Upper lobe of left lung (tissue), 6 donors: ENCODE measurements at regions not wholly inside any gene's neighbourhood (a gene's known extent, or its start where the extent isn't known, plus 50 kb on each side); places are given as distances from the start of the nearest gene placed in this dataset.

Source experiments
- ATAC-seq, 2 donors: fragments of 200-7000 bp; cut with Tn5 transposase; one replicate each; pipeline ENCODE4 v1.9.1; 2022; ENCODE audit warnings: mild to moderate bottlenecking in 2 of 2, moderate library complexity in 2 of 2; ENCODE audit not compliant: low FRiP score in 2 of 2
- DNase-seq, 2 donors: peaks; one replicate each; pipeline ENCODE4 v3.0.0-alpha.2; 2019 to 2020
- H3K27ac ChIP-seq, 4 donors: fragments of 200-600 bp; sonication (generic); one replicate each; pipeline ENCODE4 v1.5.1; 2016 to 2019
- H3K27me3 ChIP-seq, 4 donors: fragments of 200-600 bp; sonication (generic); one replicate each; pipeline ENCODE4 v1.5.1; 2017 to 2019
- H3K36me3 ChIP-seq, 4 donors: fragments of 200-600 bp; sonication (generic); one replicate each; pipeline ENCODE4 v1.5.1; 2016 to 2019
- H3K4me1 ChIP-seq, 4 donors: fragments of 200-600 bp; sonication (generic); one replicate each; pipeline ENCODE4 v1.5.1; 2018 to 2019
- H3K4me3 ChIP-seq, 4 donors: fragments of 200-600 bp; sonication (generic); one replicate each; pipeline ENCODE4 v1.5.1; 2017 to 2019; ENCODE audit warnings: mild to moderate bottlenecking in 2 of 4, moderate library complexity in 1 of 4
- H3K9me3 ChIP-seq, 4 donors: fragments of 200-600 bp; sonication (generic); one replicate each; pipeline ENCODE4 v1.5.1; 2018 to 2019
- EP300 ChIP-seq, 4 donors: sonication (generic); formaldehyde crosslinking; IDR thresholded peaks; one replicate each; pipeline ENCODE4 v1.5.1; 2017; ENCODE audit warnings: antibody characterized with exemption in 4 of 4, control low read depth in 2 of 4
- POLR2A ChIP-seq, 4 donors: fragments of 450-650 bp; IDR thresholded peaks; one replicate each; pipeline ENCODE4 v1.5.1; 2016 to 2017; ENCODE audit warnings: antibody characterized with exemption in 4 of 4, mild to moderate bottlenecking in 2 of 4
- POLR2AphosphoS5 ChIP-seq, 2 donors: sonication (generic); formaldehyde crosslinking; IDR thresholded peaks; one replicate each; pipeline ENCODE4 v1.5.1; 2017; ENCODE audit warnings: antibody characterized with exemption in 2 of 2
- WGBS, 2 donors: methylation state at CpG; one replicate each; pipeline ENCODE4 v1.1.5; 2017 to 2018; 5-methylcytosine and 5-hydroxymethylcytosine counted together
- TF ChIP-seq, protein P1 (sequence below), 6 experiments: fragments of 450-650 bp in 4 of 6; fragments of 200-600 bp in 2 of 6; sonication (generic) in 2 of 6; IDR thresholded peaks; one replicate each; pipeline ENCODE4 v1.5.1; 2016 to 2019; ENCODE audit warnings: antibody characterized with exemption in 6 of 6
- donor health status: DM: no; HTN: no; CAD: no; lungs with moderate emphysema.
- donor health status: DM: no; HTN: yes; CAD: no; lungs with severe emphysema.

DNA sequence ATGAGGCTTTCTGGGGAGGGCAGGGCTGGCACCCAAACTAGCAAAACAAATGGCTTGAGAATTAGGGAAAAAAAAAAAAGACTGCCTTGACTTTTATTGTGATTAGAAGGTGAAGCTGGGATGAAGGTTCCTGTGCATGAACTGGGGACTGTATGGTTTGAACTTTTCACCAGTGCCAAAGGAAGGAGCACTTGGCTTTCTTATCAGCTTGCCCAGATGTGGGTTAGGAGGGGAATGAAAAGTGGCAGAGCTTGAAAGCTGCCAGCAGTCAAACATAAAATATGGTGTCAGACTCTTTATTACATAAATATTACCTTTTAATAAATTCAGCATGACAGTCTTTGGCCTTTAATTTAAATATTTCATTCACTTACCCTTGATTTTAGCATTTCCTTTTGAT lies 182.5 kb downstream of the PSAT1 start:
- no peaks in the 10 kb centered on the region for H3K36me3 ChIP-seq
- H3K4me3 ChIP-seq, result no peak overlapping the region
- DNase-seq (no peak), ATAC-seq (no peak)
- TF ChIP-seq, protein P1, sequence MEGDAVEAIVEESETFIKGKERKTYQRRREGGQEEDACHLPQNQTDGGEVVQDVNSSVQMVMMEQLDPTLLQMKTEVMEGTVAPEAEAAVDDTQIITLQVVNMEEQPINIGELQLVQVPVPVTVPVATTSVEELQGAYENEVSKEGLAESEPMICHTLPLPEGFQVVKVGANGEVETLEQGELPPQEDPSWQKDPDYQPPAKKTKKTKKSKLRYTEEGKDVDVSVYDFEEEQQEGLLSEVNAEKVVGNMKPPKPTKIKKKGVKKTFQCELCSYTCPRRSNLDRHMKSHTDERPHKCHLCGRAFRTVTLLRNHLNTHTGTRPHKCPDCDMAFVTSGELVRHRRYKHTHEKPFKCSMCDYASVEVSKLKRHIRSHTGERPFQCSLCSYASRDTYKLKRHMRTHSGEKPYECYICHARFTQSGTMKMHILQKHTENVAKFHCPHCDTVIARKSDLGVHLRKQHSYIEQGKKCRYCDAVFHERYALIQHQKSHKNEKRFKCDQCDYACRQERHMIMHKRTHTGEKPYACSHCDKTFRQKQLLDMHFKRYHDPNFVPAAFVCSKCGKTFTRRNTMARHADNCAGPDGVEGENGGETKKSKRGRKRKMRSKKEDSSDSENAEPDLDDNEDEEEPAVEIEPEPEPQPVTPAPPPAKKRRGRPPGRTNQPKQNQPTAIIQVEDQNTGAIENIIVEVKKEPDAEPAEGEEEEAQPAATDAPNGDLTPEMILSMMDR (IDR thresholded peaks at IDR 0.05), result no peak
- TF ChIP-seq POLR2A (IDR thresholded peaks at IDR 0.05), result no peak
- TF ChIP-seq POLR2AphosphoS5 (IDR thresholded peaks at IDR 0.05), result no peak
- TF ChIP-seq EP300 (IDR thresholded peaks at IDR 0.05), result no peak
- H3K4me1 ChIP-seq, result no peaks in the 10 kb centered on the region
- H3K27ac ChIP-seq, result no peak overlapping the region
- H3K27me3 ChIP-seq, result no peaks in the 10 kb centered on the region
- H3K9me3 ChIP-seq, result no peaks in the 10 kb centered on the region

DNA sequence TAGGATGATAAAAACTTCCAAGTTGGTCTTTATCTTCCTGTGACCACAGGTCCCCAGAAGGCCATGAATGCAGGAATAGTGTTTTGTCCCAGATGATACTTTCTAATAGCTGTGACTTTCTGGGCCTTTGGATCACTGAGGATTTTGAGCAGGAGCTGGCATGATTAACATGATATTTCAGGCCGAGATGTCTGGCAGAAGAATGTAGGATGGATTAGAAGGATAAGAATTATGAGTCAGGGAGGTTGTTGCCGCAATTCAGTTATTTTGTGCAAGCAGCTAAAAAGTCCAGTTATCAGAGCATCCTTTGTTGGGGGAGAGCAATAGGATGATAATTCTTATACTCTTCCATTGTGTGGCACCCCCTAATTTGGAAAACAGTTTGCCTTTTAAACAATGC lies 189.7 kb downstream of the PSAT1 start:
- no peaks in the 10 kb centered on the region for H3K9me3 ChIP-seq
- H3K4me3 ChIP-seq, result no peak overlapping the region
- H3K27ac ChIP-seq, result no peak overlapping the region
- no peaks in the 10 kb centered on the region for H3K27me3 ChIP-seq
- H3K36me3 ChIP-seq, result no peaks in the 10 kb centered on the region
- DNase-seq, result no peak
- WGBS, 2 donors, result 86 to 89% methylated on average over 2 of the region's 2 CpGs
- H3K4me1 ChIP-seq, result no peaks in the 10 kb centered on the region
- ATAC-seq, result no peak
- TF ChIP-seq POLR2AphosphoS5 (IDR thresholded peaks at IDR 0.05), result no peak
- no peak for TF ChIP-seq POLR2A (IDR thresholded peaks at IDR 0.05)
- TF ChIP-seq EP300 (IDR thresholded peaks at IDR 0.05), result no peak
- TF ChIP-seq, protein P1 (IDR thresholded peaks at IDR 0.05), result no peak

DNA sequence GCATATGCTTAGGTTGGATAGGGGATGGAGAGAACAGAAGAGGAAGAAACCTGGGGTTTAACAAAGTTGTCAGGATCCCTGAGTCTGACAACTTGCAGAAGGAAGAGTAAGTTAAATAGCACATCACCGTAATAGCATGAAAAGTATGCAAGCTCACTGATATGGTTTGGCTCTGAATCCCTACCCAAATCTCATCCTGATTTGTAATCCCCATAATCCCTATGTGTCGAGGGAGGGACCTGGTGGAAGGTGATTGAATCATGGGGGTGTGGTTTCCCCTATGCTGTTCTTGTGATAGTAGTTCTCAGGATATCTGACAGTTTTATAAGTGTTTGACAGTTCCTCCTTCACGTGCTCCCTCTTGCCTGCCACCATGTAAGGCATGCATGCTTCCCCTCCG lies 193.3 kb downstream of the PSAT1 start:
- Histone ChIP-seq H3K27me3 (no peaks in the 10 kb centered on the region), H3K9me3 (no peaks in the 10 kb centered on the region), H3K36me3 (no peaks in the 10 kb centered on the region), H3K27ac (no peak overlapping the region), H3K4me1 (no peaks in the 10 kb centered on the region), H3K4me3 (no peak overlapping the region)
- TF ChIP-seq, protein P1 (IDR thresholded peaks at IDR 0.05), result no peak
- no peak for TF ChIP-seq POLR2AphosphoS5 (IDR thresholded peaks at IDR 0.05)
- TF ChIP-seq POLR2A (IDR thresholded peaks at IDR 0.05), result no peak
- DNase-seq (no peak), ATAC-seq (no peak)
- 73 to 84% methylated on average over 4 of the region's 4 CpGs for WGBS, 2 donors

DNA sequence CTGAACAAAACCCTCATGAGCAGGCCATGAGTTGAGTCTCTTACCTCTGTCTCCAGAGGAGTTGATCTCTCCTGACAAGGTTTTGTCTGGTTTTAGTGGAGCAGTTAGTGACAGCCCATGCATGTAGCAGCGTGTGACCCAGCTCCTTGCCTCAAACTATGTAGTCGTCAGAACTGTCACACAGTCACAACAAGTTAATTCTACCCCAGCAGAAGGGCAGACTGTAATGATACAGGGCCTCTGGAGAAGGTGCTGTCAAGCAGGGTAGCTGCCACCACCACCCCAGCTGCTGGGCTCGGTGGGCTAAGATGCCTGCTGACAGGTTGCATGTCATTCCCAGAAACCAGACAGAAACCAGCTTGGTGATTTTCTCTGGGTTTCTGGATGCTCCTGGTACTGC lies 194.5 kb downstream of the PSAT1 start:
- 62 to 100% methylated on average over 1 to 3 of the region's 3 CpGs for WGBS, 2 donors

DNA sequence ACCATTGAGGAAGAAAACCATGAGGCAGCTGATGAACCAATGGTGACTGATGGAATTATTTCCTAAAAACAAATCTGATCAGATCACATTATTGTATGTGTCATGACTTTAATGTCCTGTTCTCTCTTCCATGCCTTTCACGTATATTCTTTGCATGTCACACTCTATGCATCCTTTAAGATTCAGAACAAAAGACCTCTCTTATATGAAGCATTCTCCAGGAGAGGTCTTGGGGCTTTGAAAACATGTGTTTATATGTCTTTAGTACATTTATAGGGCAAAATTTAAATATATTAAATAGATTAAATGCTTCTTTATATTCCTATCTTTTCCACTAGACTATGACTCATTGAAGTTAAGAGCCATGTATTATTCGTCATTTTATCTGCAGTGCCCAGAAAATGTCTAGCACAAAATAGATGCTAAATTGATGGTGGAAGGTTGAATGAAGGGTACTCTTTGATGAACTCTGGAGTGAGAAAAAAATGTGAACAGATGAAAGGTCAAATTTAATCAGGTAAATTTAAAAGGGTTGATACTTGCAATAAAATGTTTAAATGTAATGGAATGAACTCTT lies 196.3 kb downstream of the PSAT1 start:
- WGBS, 2 donors, result 87 to 91% methylated on average over 2 of the region's 2 CpGs
- Histone ChIP-seq H3K4me1 (no peaks in the 10 kb centered on the region), H3K4me3 (no peak overlapping the region), H3K9me3 (no peaks in the 10 kb centered on the region), H3K36me3 (no peaks in the 10 kb centered on the region), H3K27ac (no peak overlapping the region), H3K27me3 (no peaks in the 10 kb centered on the region)
- TF ChIP-seq EP300 (IDR thresholded peaks at IDR 0.05) (no peak), POLR2AphosphoS5 (IDR thresholded peaks at IDR 0.05) (no peak), POLR2A (IDR thresholded peaks at IDR 0.05) (no peak)
- TF ChIP-seq, protein P1 (IDR thresholded peaks at IDR 0.05), result no peak
- DNase-seq (no peak), ATAC-seq (no peak)

More for the DNA sequence above, 194.5 kb downstream of the PSAT1 start:
- H3K9me3 ChIP-seq, result no peaks in the 10 kb centered on the region
- no peaks in the 10 kb centered on the region for H3K36me3 ChIP-seq
- no peak overlapping the region for H3K4me3 ChIP-seq
- H3K27ac ChIP-seq, result no peak overlapping the region
- ATAC-seq, result no peak
- no peaks in the 10 kb centered on the region for H3K27me3 ChIP-seq
- no peaks in the 10 kb centered on the region for H3K4me1 ChIP-seq
- DNase-seq, result no peak
- TF ChIP-seq POLR2A (IDR thresholded peaks at IDR 0.05), result no peak
- TF ChIP-seq POLR2AphosphoS5 (IDR thresholded peaks at IDR 0.05), result no peak
- TF ChIP-seq, protein P1 (IDR thresholded peaks at IDR 0.05), result no peak
- no peak for TF ChIP-seq EP300 (IDR thresholded peaks at IDR 0.05)
